GM12874 (cell line): ENCODE measurements at regions not wholly inside any gene's neighbourhood (a gene's known extent, or its start where the extent isn't known, plus 50 kb on each side); places are given as distances from the start of the nearest gene placed in this dataset.

ENCODE experiments used
- TF ChIP-seq, protein P1 (sequence below): IDR thresholded peaks from 2 replicates; pipeline ENCODE4 v1.5.1; 2011; ENCODE audit warnings: low read depth, mild to moderate bottlenecking, control low read depth, low read length, moderate library complexity; ENCODE audit not compliant: insufficient read depth

DNA sequence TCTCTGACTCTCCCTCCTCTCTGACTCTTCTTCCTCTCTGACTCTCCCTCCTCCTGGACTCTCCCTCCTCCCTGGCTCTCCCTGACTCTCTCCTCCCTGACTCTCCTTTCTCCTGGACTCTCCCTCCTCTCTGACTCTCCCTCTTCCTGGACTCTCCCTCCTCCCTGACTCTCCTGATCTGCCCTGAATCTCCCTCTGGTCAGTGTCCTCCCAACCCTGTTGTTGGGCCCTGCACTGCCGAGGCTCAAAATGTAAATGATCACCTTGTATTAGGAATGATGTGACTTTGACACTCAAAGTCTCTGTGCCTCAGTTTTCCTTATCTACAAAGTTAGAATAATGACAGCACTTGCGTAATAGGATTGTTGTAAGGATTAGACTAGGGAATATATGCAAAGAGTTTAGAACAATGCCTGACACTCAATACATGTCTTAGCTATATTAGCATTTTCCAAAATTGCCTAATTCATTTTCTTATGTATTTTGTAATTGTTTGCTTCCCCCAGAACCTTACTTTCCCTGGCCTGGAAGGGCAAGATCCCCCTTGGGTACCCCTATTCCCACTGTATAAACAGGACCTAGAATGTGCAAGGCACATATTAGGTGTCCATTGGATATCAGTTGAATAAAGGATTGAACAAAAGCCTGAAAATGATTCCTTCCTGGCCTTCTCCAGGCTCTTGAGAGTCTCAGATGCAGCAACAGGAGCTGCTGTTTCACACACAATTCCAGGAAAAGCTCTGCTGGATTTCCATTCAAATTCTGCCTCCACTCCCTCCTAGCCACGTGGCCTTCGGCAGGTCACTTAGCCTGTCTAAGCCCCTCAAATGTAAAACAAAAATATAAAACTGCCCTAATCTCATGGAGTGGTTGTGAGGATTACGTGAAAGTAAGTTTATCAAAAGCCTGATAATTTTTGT, 170.1 kb downstream of the INHBB start:
- TF ChIP-seq, protein P1, sequence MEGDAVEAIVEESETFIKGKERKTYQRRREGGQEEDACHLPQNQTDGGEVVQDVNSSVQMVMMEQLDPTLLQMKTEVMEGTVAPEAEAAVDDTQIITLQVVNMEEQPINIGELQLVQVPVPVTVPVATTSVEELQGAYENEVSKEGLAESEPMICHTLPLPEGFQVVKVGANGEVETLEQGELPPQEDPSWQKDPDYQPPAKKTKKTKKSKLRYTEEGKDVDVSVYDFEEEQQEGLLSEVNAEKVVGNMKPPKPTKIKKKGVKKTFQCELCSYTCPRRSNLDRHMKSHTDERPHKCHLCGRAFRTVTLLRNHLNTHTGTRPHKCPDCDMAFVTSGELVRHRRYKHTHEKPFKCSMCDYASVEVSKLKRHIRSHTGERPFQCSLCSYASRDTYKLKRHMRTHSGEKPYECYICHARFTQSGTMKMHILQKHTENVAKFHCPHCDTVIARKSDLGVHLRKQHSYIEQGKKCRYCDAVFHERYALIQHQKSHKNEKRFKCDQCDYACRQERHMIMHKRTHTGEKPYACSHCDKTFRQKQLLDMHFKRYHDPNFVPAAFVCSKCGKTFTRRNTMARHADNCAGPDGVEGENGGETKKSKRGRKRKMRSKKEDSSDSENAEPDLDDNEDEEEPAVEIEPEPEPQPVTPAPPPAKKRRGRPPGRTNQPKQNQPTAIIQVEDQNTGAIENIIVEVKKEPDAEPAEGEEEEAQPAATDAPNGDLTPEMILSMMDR, result no peak

DNA sequence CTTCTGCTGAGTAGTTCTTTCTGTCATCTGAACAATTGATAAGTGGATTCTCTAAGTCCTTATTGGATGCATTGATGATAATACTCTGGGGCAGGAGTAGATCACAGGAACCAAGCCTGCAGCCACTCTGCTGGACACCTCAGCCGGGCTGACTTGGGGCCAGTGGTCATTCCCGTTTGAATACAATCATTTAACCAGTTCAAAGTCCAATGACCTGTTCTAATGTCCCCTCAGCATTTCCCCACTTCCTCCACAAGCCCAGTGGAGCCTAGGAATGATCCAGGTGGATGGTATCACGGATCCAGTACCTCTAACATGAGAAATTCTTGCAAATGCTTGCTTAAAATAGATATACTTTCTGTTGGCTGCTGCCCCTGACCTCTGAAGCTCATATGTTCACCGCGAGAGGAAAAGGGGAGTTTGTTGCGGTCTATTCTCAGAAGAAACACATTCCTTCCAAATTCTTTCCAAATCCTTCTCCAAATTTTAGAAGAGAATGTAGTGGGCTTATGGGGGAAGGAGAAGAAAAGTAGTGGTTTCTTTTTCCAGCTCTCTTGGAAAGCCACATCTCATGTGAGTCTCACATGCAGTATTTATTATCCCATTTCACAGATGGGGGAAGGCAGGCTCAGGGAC, 170.9 kb downstream of the INHBB start:
- TF ChIP-seq, protein P1, result no peak

DNA sequence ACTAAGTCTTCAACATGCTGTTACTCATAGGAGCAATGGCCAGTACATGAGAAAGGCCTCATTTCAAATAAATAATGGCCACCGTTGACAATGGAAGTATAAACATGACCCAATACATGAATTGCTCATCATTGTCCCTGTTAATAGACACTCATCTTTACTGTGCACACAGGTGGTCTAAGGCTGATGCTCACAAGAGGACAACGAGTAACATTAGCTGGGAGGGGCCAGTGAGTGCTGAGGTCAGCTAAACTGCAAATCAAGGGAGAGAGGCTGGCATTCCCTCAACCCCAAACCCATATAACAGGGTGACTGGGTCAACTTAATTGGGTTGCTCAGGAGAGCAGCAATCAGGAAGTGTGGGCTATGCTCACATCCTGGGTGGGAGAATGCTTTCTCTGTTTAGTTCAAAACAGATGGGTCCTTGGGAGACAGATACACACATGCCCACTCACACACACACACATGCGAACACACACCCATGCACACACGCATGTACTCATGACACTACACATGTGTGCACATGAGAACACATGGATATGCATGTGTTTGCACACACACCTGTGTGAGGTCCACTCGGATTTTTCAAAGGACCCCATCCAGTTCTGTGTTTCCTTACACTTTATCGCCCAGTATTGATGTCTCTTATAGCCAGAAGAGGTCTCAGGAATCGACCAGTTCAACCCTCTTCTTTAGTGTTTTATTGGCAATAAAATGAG, 172.0 kb downstream of the INHBB start:
- TF ChIP-seq, protein P1, result no peak

DNA sequence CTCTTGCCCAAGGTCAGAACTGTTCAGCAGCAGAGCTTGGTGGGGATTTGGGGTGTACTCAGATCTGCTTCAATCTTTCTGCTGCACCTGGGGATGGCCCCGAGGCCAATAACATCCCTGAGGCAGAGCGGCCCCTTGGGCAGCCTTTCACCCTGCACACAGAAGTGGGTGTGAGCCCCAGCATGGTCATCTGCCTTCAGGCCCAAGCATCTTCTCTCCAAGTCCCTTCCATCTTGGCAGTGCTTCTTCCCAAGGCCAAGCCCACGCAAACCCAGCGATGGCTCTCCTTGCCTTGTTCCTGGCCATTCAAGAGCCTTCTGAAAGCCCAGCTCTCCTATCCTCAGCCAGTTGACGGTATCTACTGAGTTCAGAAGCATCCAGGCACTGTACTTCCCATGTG, 172.9 kb downstream of the INHBB start:
- TF ChIP-seq, protein P1, result no peak

DNA sequence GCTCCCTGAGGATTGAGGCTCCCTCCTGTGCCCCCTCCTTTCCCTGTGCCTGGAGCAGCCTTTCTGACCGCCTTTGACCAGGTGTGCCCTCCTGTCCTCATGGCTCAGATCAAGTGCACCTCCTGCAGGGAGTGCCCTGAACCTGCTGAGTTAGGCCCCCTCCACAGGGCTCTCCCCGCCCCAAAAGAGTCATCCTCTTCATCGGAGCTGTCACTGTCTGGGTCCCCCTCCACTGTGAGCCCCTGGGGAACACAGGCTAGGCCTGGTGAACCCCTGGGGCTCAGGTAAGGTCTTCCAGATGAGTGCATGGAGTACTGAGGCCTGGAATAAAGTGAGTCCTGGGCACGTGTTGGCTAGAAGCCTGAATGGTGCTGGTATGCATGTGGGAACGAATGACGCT, 173.5 kb downstream of the INHBB start:
- TF ChIP-seq, protein P1, result no peak

DNA sequence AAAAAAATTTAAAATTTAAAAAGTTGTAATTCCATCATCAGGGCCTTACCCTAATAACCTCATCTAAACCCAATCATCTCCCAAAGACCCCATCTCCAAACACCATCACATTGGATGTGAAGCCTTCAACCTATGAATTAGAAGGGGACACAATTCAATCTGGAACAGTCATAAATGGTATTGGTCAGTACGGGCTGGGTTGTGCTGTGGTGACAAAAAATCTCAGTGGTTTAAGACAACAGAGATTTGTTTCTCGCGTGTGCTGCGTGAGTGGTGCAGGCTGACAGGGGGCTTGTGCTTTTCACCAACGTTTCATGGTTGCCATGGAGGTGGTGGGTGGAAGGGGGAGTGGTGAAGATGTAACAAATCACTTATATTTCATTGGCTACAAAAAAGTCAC, 174.5 kb downstream of the INHBB start:
- TF ChIP-seq, protein P1, result no peak
